ENCODE measurements at regions not wholly inside any gene's neighbourhood (a gene's known extent, or its start where the extent isn't known, plus 50 kb on each side); places are given as distances from the start of the nearest gene placed in this dataset.

GRCh38 chr2:16960579-16960978 is 294.9 kb upstream of the CYRIA start:
- H4K20me1 ChIP-seq (ENCODE audit: insufficient read depth): no peaks in the 10 kb centered on the region
- H3K4me2 ChIP-seq: no peak overlapping the region
- H3K36me3 ChIP-seq (ENCODE audit: low read depth): no peaks in the 10 kb centered on the region
- H3K4me1 ChIP-seq (replicated peaks; ENCODE audit: insufficient read depth): no peaks in the 10 kb centered on the region
- ChIA-PET POLR2A (ENCODE audit: unreplicated experiment) (no interaction called here), CTCF (no interaction called here)
- no peaks in the 10 kb centered on the region for H3K9me2 ChIP-seq (ENCODE audit: insufficient read depth)
- TF ChIP-seq CTCF (conservative IDR thresholded peaks at IDR 0.05) (no peak), EZH2 (IDR thresholded peaks at IDR 0.05; ENCODE audit: low read depth) (no peak)
- no peak overlapping the region for H3K4me3 ChIP-seq
- no peaks in the 10 kb centered on the region for H3K27me3 ChIP-seq (ENCODE audit: insufficient read depth, low read depth)
- DNase-seq: no peak
- H2AFZ ChIP-seq: no peak overlapping the region
- intact Hi-C loops (cut with micrococcal nuclease; ENCODE audit: unreplicated experiment): no loop called here
- H3K79me2 ChIP-seq (ENCODE audit: low read depth): no peaks in the 10 kb centered on the region
- no peaks in the 10 kb centered on the region for H3F3A ChIP-seq (ENCODE audit: insufficient read depth, low read depth)
- no peak overlapping the region for H3K27ac ChIP-seq
- no peaks in the 10 kb centered on the region; the same call in 1 of the 2 replicates for H3K9me3 ChIP-seq (ENCODE audit: insufficient read depth, low read depth)
- BruUV-seq (replicated peaks): no TSS peak

- H3K9me2 ChIP-seq (ENCODE audit: insufficient read depth): no peaks in the 10 kb centered on the region
- no peaks in the 10 kb centered on the region for H3K27me3 ChIP-seq (ENCODE audit: insufficient read depth, low read depth)
- no peak overlapping the region for H3K27ac ChIP-seq
- no TSS peak for BruUV-seq (replicated peaks)
- ChIA-PET POLR2A (ENCODE audit: unreplicated experiment) (no interaction called here), CTCF (no interaction called here)
- no peaks in the 10 kb centered on the region for H3K36me3 ChIP-seq (ENCODE audit: low read depth)
- H3K79me2 ChIP-seq (ENCODE audit: low read depth): no peaks in the 10 kb centered on the region
- H4K20me1 ChIP-seq (ENCODE audit: insufficient read depth): no peaks in the 10 kb centered on the region
- DNase-seq: no peak
- H2AFZ ChIP-seq: no peak overlapping the region
- no peak overlapping the region for H3K4me3 ChIP-seq
- intact Hi-C loops (cut with micrococcal nuclease; ENCODE audit: unreplicated experiment): no loop called here
- no peak overlapping the region for H3K4me2 ChIP-seq
- TF ChIP-seq EZH2 (IDR thresholded peaks at IDR 0.05; ENCODE audit: low read depth): no peak
- TF ChIP-seq CTCF (conservative IDR thresholded peaks at IDR 0.05): no peak
- H3K9me3 ChIP-seq (ENCODE audit: insufficient read depth, low read depth): no peaks in the 10 kb centered on the region; the same call in 1 of the 2 replicates
- H3F3A ChIP-seq (ENCODE audit: insufficient read depth, low read depth): no peaks in the 10 kb centered on the region
- H3K4me1 ChIP-seq (replicated peaks; ENCODE audit: insufficient read depth): no peaks in the 10 kb centered on the region
Observed at GRCh38 chr2:16958266-16958665, 292.6 kb upstream of the CYRIA start.

- Histone ChIP-seq H3K27ac (no peak overlapping the region), H4K20me1 (ENCODE audit: insufficient read depth) (no peaks in the 10 kb centered on the region), H3K9me2 (ENCODE audit: insufficient read depth) (no peaks in the 10 kb centered on the region), H3K9me3 (ENCODE audit: insufficient read depth, low read depth) (no peaks in the 10 kb centered on the region), H2AFZ (no peak overlapping the region), H3K27me3 (ENCODE audit: insufficient read depth, low read depth) (no peaks in the 10 kb centered on the region), H3K79me2 (ENCODE audit: low read depth) (no peaks in the 10 kb centered on the region), H3F3A (ENCODE audit: insufficient read depth, low read depth) (no peaks in the 10 kb centered on the region), H3K36me3 (ENCODE audit: low read depth) (no peaks in the 10 kb centered on the region), H3K4me1 (replicated peaks; ENCODE audit: insufficient read depth) (no peaks in the 10 kb centered on the region), H3K4me3 (no peak overlapping the region), H3K4me2 (no peak overlapping the region)
- no TSS peak for BruUV-seq (replicated peaks)
- no peak for DNase-seq
- TF ChIP-seq EZH2 (IDR thresholded peaks at IDR 0.05; ENCODE audit: low read depth): no peak
- TF ChIP-seq CTCF (conservative IDR thresholded peaks at IDR 0.05): no peak
- intact Hi-C loops (cut with micrococcal nuclease; ENCODE audit: unreplicated experiment): no loop called here
- CTCF ChIA-PET: no interaction called here
- POLR2A ChIA-PET (ENCODE audit: unreplicated experiment): no interaction called here
Observed at GRCh38 chr2:16952805-16953204, 287.2 kb upstream of the CYRIA start.

Data from PC-9 (cell line).